Erythroblast (primary cell): ENCODE measurements at regions not wholly inside any gene's neighbourhood (a gene's known extent, or its start where the extent isn't known, plus 50 kb on each side); places are given as distances from the start of the nearest gene placed in this dataset.

Experiments
- GATA1 ChIP-seq: IDR thresholded peaks from 2 replicates; pipeline ENCODE4 v1.6.1; 2011; ENCODE audit warnings: low read depth, mild to moderate bottlenecking, control low read depth, low read length, moderate library complexity
- POLR2A ChIP-seq: IDR thresholded peaks from 2 replicates; pipeline ENCODE4 v1.6.1; 2011; ENCODE audit warnings: mild to moderate bottlenecking, low read length

- no peak for TF ChIP-seq POLR2A
- no peak for TF ChIP-seq GATA1
Measured at GRCh38 chr13:108460746-108461145, 168.7 kb upstream of the MYO16 start.
